GM18909 (cell line): ENCODE measurements at regions not wholly inside any gene's neighbourhood (a gene's known extent, or its start where the extent isn't known, plus 50 kb on each side); places are given as distances from the start of the nearest gene placed in this dataset.

Source experiments
- ATAC-seq: cut with Tn5 transposase; IDR thresholded peaks from one replicate; pipeline ENCODE4 v1.9.1; 2021; ENCODE audit warnings: mild to moderate bottlenecking; ENCODE audit not compliant: unreplicated experiment, poor library complexity

- no peak for ATAC-seq
Observed at GRCh38 chr13:87052731-87053130, 618.4 kb upstream of the SLITRK5 start.

GRCh38 chr13:87057807-87058520, 613.2 kb upstream of the SLITRK5 start:
- no peak for ATAC-seq

GRCh38 chr13:87058786-87059329, 612.3 kb upstream of the SLITRK5 start:
- no peak for ATAC-seq

GRCh38 chr13:87078947-87079795, 592.0 kb upstream of the SLITRK5 start:
- no peak for ATAC-seq

GRCh38 chr13:87080100-87080779, 590.9 kb upstream of the SLITRK5 start:
- ATAC-seq, result no peak

- ATAC-seq, result no peak
Observed at GRCh38 chr13:87084192-87084591, 587.0 kb upstream of the SLITRK5 start.

GRCh38 chr13:87087741-87088140, 583.4 kb upstream of the SLITRK5 start:
- no peak for ATAC-seq

GRCh38 chr13:87089391-87089790, 581.8 kb upstream of the SLITRK5 start:
- no peak for ATAC-seq

GRCh38 chr13:87093399-87093798, 577.8 kb upstream of the SLITRK5 start:
- ATAC-seq, result no peak

GRCh38 chr13:87094646-87095045, 576.5 kb upstream of the SLITRK5 start:
- ATAC-seq, result no peak

- no peak for ATAC-seq
Observed at GRCh38 chr13:87100431-87100830, 570.7 kb upstream of the SLITRK5 start.

- ATAC-seq, result no peak
Observed at GRCh38 chr13:87107651-87108050, 563.5 kb upstream of the SLITRK5 start.

GRCh38 chr13:87120476-87120875, 550.7 kb upstream of the SLITRK5 start:
- ATAC-seq, result no peak

- no peak for ATAC-seq
Observed at GRCh38 chr13:87122551-87122950, 548.6 kb upstream of the SLITRK5 start.

- ATAC-seq, result no peak
Observed at GRCh38 chr13:87123987-87124784, 547.0 kb upstream of the SLITRK5 start.

- ATAC-seq, result no peak
Observed at GRCh38 chr13:87124785-87125074, 546.4 kb upstream of the SLITRK5 start.

GRCh38 chr13:87128036-87128435, 543.1 kb upstream of the SLITRK5 start:
- ATAC-seq, result no peak

- no peak for ATAC-seq
Observed at GRCh38 chr13:87128491-87128890, 542.7 kb upstream of the SLITRK5 start.

- no peak for ATAC-seq
Observed at GRCh38 chr13:87129602-87130300, 541.4 kb upstream of the SLITRK5 start.

- ATAC-seq, result no peak
Observed at GRCh38 chr13:87130423-87130822, 540.7 kb upstream of the SLITRK5 start.
